OCI-LY1 (cell line): ENCODE measurements at regions not wholly inside any gene's neighbourhood (a gene's known extent, or its start where the extent isn't known, plus 50 kb on each side); places are given as distances from the start of the nearest gene placed in this dataset.

Experiments
- H2AFZ ChIP-seq: fragments of 200-600 bp; sonication (generic), shearing (Covaris generic); 2 replicates; pipeline ENCODE4 v1.6.0; 2014; ENCODE audit warnings: antibody characterized with exemption, mild to moderate bottlenecking, low read length
- H3F3A ChIP-seq: fragments of 200-600 bp; sonication (generic), shearing (Covaris generic); 2 replicates; pipeline ENCODE4 v1.6.0; 2014; ENCODE audit warnings: mild to moderate bottlenecking, antibody characterized with exemption, low read length, moderate library complexity; ENCODE audit not compliant: insufficient read depth
- H3K27ac ChIP-seq: fragments of 200-600 bp; sonication (generic); 2 replicates; pipeline ENCODE4 v1.5.1; 2014; ENCODE audit warnings: low read length, mixed run types, mild to moderate bottlenecking, low read depth; ENCODE audit not compliant: poor library complexity, severe bottlenecking
- H3K27me3 ChIP-seq: fragments of 200-600 bp; sonication (generic); 2 replicates; pipeline ENCODE4 v1.6.0; 2014; ENCODE audit warnings: antibody characterized with exemption, mild to moderate bottlenecking, low read length, moderate library complexity; ENCODE audit not compliant: insufficient read depth
- H3K36me3 ChIP-seq: fragments of 200-600 bp; sonication (generic); 2 replicates; pipeline ENCODE4 v1.6.1; 2014; ENCODE audit warnings: mild to moderate bottlenecking, antibody characterized with exemption, low read length, moderate library complexity, mixed read lengths; ENCODE audit not compliant: insufficient read depth
- H3K4me1 ChIP-seq: fragments of 200-600 bp; sonication (generic); 2 replicates; pipeline ENCODE4 v1.5.1; 2014; ENCODE audit warnings: mild to moderate bottlenecking, low read length, moderate library complexity; ENCODE audit not compliant: insufficient read depth, severe bottlenecking
- H3K4me2 ChIP-seq: fragments of 200-600 bp; sonication (generic), shearing (Covaris generic); 2 replicates; pipeline ENCODE4 v1.6.1; 2014; ENCODE audit warnings: low read length
- H3K4me3 ChIP-seq: fragments of 200-600 bp; sonication (generic); 2 replicates; pipeline ENCODE4 v1.5.1; 2014; ENCODE audit warnings: low read length, low read depth, mild to moderate bottlenecking, mixed read lengths; ENCODE audit not compliant: poor library complexity, severe bottlenecking
- H3K79me2 ChIP-seq: fragments of 200-600 bp; shearing (Covaris generic); 2 replicates; pipeline ENCODE4 v1.6.1; 2016; ENCODE audit warnings: mixed run types, low read length, mixed read lengths; ENCODE audit not compliant: insufficient read depth
- H3K9ac ChIP-seq: fragments of 200-600 bp; sonication (generic), shearing (Covaris generic); 2 replicates; pipeline ENCODE4 v1.6.1; 2014; ENCODE audit warnings: mild to moderate bottlenecking, low read length, mixed read lengths
- H3K9me2 ChIP-seq: fragments of 200-600 bp; sonication (generic), shearing (Covaris generic); 2 replicates; pipeline ENCODE4 v1.6.1; 2014; ENCODE audit warnings: low read depth, mild to moderate bottlenecking, low read length, mixed read lengths
- H3K9me3 ChIP-seq: fragments of 200-600 bp; shearing (Covaris generic); 2 replicates; pipeline ENCODE4 v1.6.1; 2014; ENCODE audit warnings: low read length, mixed read lengths
- H4K20me1 ChIP-seq: fragments of 200-600 bp; sonication (generic), shearing (Covaris generic); 2 replicates; pipeline ENCODE4 v1.6.0; 2016; ENCODE audit warnings: mild to moderate bottlenecking, low read length; ENCODE audit not compliant: insufficient read depth
- EZH2 ChIP-seq: fragments of 200-600 bp; sonication (generic), shearing (Covaris generic); IDR thresholded peaks from 2 replicates; pipeline ENCODE4 v1.8.0; 2017; ENCODE audit warnings: borderline replicate concordance, mixed run types, mild to moderate bottlenecking, antibody characterized with exemption, low read length, moderate library complexity, mixed read lengths
- TF ChIP-seq, protein P1 (sequence below): fragments of 200-600 bp; sonication (generic), shearing (Covaris generic); IDR thresholded peaks from 2 replicates; pipeline ENCODE4 v1.5.1; 2017; ENCODE audit warnings: mild to moderate bottlenecking, antibody characterized with exemption, low read length, moderate library complexity, mixed read lengths

DNA sequence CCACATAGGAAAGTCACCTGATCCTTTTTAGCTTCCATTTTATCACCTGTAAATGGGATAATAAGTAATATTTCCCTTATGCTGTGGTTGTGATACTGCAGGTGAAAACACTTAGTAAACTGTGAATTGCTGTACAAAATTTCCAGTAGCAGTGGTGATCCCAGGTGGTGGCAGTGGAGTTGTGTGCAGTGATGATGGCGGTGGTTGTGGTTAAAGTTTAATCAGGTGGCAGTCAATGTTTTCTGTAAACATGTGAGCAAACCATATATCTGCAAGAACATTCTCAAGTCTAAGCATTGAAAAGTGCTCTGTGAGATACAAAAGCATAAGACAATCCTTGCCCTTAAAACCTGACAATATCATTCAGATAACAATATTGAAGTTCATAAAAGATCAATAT is 480.2 kb downstream of the RASEF start:
- no peaks in the 10 kb centered on the region for H3K79me2 ChIP-seq
- H3K36me3 ChIP-seq, result no peaks in the 10 kb centered on the region
- no peaks in the 10 kb centered on the region for H3K9me3 ChIP-seq
- H3K27ac ChIP-seq, result no peak overlapping the region
- TF ChIP-seq, protein P1, sequence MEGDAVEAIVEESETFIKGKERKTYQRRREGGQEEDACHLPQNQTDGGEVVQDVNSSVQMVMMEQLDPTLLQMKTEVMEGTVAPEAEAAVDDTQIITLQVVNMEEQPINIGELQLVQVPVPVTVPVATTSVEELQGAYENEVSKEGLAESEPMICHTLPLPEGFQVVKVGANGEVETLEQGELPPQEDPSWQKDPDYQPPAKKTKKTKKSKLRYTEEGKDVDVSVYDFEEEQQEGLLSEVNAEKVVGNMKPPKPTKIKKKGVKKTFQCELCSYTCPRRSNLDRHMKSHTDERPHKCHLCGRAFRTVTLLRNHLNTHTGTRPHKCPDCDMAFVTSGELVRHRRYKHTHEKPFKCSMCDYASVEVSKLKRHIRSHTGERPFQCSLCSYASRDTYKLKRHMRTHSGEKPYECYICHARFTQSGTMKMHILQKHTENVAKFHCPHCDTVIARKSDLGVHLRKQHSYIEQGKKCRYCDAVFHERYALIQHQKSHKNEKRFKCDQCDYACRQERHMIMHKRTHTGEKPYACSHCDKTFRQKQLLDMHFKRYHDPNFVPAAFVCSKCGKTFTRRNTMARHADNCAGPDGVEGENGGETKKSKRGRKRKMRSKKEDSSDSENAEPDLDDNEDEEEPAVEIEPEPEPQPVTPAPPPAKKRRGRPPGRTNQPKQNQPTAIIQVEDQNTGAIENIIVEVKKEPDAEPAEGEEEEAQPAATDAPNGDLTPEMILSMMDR, result no peak
- TF ChIP-seq EZH2, result no peak
- no peaks in the 10 kb centered on the region for H4K20me1 ChIP-seq
- H3K9ac ChIP-seq, result no peak overlapping the region
- no peaks in the 10 kb centered on the region for H3K9me2 ChIP-seq
- no peaks in the 10 kb centered on the region for H3K4me1 ChIP-seq
- no peak overlapping the region for H2AFZ ChIP-seq
- no peaks in the 10 kb centered on the region for H3F3A ChIP-seq
- H3K4me2 ChIP-seq, result no peak overlapping the region
- H3K27me3 ChIP-seq, result no peaks in the 10 kb centered on the region
- no peak overlapping the region for H3K4me3 ChIP-seq

DNA sequence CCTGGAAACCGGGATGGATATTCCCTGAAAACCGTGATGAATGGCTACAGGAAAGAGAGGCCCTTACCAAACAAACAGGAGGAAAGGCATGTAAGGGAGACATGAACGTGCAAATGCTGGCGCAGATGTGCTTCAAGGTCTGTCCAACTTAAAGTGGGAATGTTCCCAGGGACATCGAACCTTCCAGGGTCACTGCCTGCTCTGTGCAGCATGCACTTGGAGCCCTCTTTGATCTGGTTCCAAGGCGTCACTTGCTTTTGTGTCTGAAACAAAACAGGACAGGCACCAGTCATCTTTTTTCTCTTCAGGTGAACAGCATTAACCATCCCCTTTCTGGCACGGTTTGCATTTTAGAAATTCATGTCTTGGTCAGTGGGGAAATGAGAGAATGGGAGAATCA is 479.4 kb downstream of the RASEF start:
- Histone ChIP-seq H3K9ac (no peak overlapping the region), H3K79me2 (no peaks in the 10 kb centered on the region), H3K4me3 (no peak overlapping the region), H3K4me1 (no peaks in the 10 kb centered on the region), H3K9me2 (no peaks in the 10 kb centered on the region), H3F3A (no peaks in the 10 kb centered on the region), H3K9me3 (no peaks in the 10 kb centered on the region), H3K4me2 (no peak overlapping the region), H3K36me3 (no peaks in the 10 kb centered on the region), H4K20me1 (no peaks in the 10 kb centered on the region), H2AFZ (no peak overlapping the region), H3K27ac (no peak overlapping the region), H3K27me3 (no peaks in the 10 kb centered on the region)
- TF ChIP-seq EZH2, result no peak
- TF ChIP-seq, protein P1, result no peak

DNA sequence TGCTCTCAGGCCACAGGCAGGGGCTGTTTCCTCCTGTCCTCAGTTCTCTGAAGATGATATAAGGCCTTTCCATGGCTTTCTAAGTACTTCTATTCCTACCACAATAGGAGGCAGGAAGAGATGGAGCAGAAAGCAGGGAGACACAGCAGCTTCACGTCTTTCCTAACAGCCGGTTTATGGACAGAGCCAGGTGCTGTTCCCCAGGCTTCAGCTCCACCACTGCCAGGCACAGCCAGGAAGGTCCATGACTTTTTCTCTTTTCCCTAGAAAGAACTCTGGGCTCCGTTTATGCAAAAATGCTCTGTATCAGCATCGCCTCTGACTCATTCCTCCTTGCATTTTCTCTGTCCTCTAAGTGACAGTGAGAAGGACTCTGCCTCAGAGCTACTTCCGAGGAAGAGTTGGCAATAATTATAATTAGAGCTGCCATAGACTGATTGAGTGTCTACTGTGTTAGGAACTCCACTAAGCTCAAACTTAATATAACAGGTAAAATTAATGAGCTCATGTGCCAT is 478.5 kb downstream of the RASEF start:
- Histone ChIP-seq H3K9me3 (no peaks in the 10 kb centered on the region), H3K27ac (no peak overlapping the region), H3K9ac (no peak overlapping the region), H3K9me2 (no peaks in the 10 kb centered on the region), H3K27me3 (no peaks in the 10 kb centered on the region), H3F3A (no peaks in the 10 kb centered on the region), H2AFZ (no peak overlapping the region), H3K4me1 (no peaks in the 10 kb centered on the region), H3K36me3 (no peaks in the 10 kb centered on the region), H3K4me3 (no peak overlapping the region), H3K79me2 (no peaks in the 10 kb centered on the region), H4K20me1 (no peaks in the 10 kb centered on the region), H3K4me2 (no peak overlapping the region)
- TF ChIP-seq, protein P1, result no peak
- TF ChIP-seq EZH2, result no peak
